SU-DHL-6 (cell line): ENCODE measurements at regions not wholly inside any gene's neighbourhood (a gene's known extent, or its start where the extent isn't known, plus 50 kb on each side); places are given as distances from the start of the nearest gene placed in this dataset.

ENCODE experiments used
- H2AFZ ChIP-seq: fragments of 200-600 bp; sonication (generic); 2 replicates; pipeline ENCODE4 v1.6.1; 2014; ENCODE audit warnings: low read depth, mild to moderate bottlenecking, moderate library complexity, mixed read lengths, antibody characterized with exemption, low read length; ENCODE audit not compliant: severe bottlenecking
- H3F3A ChIP-seq: fragments of 200-600 bp; shearing (Covaris generic); 2 replicates; pipeline ENCODE4 v1.6.0; 2016; ENCODE audit warnings: antibody characterized with exemption, mild to moderate bottlenecking; ENCODE audit not compliant: insufficient read depth
- H3K27ac ChIP-seq: fragments of 200-600 bp; sonication (generic); 2 replicates; pipeline ENCODE4 v1.5.1; 2016; ENCODE audit warnings: low read depth, mild to moderate bottlenecking, low read length, moderate library complexity, mixed read lengths
- H3K27me3 ChIP-seq: fragments of 200-600 bp; sonication (generic), shearing (Covaris generic); 2 replicates; pipeline ENCODE4 v1.6.0; 2014; ENCODE audit warnings: mild to moderate bottlenecking, low read length
- H3K36me3 ChIP-seq: fragments of 200-600 bp; sonication (generic); 2 replicates; pipeline ENCODE4 v1.6.1; 2014; ENCODE audit warnings: mild to moderate bottlenecking, low read length, mixed read lengths
- H3K4me2 ChIP-seq: fragments of 300-600, 200-600 bp; shearing (Covaris generic), sonication (generic); 2 replicates; pipeline ENCODE4 v1.6.0; 2014; ENCODE audit warnings: low read length, low read depth, mild to moderate bottlenecking; ENCODE audit not compliant: poor library complexity, severe bottlenecking
- H3K4me3 ChIP-seq: fragments of 200-600 bp; sonication (generic); 2 replicates; pipeline ENCODE4 v1.5.1; 2014; ENCODE audit warnings: antibody characterized with exemption, low read length, mild to moderate bottlenecking, mixed read lengths; ENCODE audit not compliant: insufficient read depth, poor library complexity, severe bottlenecking
- H3K79me2 ChIP-seq: fragments of 200-600 bp; sonication (generic); 2 replicates; pipeline ENCODE4 v1.6.1; 2014; ENCODE audit warnings: mild to moderate bottlenecking, low read length, moderate library complexity; ENCODE audit not compliant: insufficient read depth
- H3K9ac ChIP-seq: fragments of 200-600 bp; sonication (generic); 2 replicates; pipeline ENCODE4 v1.7.0; 2014; ENCODE audit warnings: mild to moderate bottlenecking, low read length
- H3K9me2 ChIP-seq: fragments of 200-600 bp; sonication (generic); replicated peaks from 2 replicates; pipeline ENCODE4 v1.6.1; 2014; ENCODE audit warnings: low read length; ENCODE audit not compliant: insufficient read depth
- H3K9me3 ChIP-seq: fragments of 200-600 bp; sonication (generic); 2 replicates; pipeline ENCODE4 v1.6.1; 2014; ENCODE audit warnings: low read length, mixed read lengths; ENCODE audit not compliant: insufficient read depth
- H4K20me1 ChIP-seq: fragments of 200-600 bp; sonication (generic); 2 replicates; pipeline ENCODE4 v1.6.1; 2014; ENCODE audit warnings: low read depth, mild to moderate bottlenecking, antibody characterized with exemption, low read length, moderate library complexity, mixed read lengths
- EZH2phosphoT487 ChIP-seq: fragments of 200-600 bp; sonication (generic), shearing (Covaris generic); conservative IDR thresholded peaks from 2 replicates; pipeline ENCODE4 v1.6.1; 2018; ENCODE audit warnings: mild to moderate bottlenecking, antibody characterized with exemption, low read length, moderate library complexity, mixed read lengths
- TF ChIP-seq, protein P1 (sequence below): fragments of 200-600 bp; sonication (generic); IDR thresholded peaks from one replicate; pipeline ENCODE4 v1.5.1; 2017; ENCODE audit warnings: antibody characterized with exemption, mild to moderate bottlenecking, low read length, moderate library complexity; ENCODE audit not compliant: insufficient read depth, poor library complexity, severe bottlenecking

DNA sequence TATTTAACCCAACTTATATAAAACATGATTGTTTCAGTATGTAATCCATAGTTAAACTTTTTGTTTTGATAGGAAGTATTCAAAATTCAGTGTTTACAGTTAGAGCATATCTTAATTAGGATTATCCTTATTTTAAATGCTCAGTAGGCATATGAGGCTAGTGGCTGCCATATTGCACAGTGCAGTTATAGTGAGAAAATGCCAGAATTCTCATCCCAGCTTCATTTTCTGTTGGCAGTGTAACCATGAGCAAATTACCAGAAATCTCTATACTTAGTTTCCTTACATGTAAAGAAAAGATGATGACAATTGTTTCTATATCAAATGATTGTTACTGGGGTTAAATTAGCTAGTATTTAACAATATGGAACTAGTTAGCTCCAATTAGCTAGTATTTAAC lies 265.8 kb downstream of the ARAP2 start:
- H3K9ac ChIP-seq: no peak overlapping the region
- H3K27ac ChIP-seq: no peak overlapping the region
- H3F3A ChIP-seq: no peaks in the 10 kb centered on the region
- no peaks in the 10 kb centered on the region for H3K9me3 ChIP-seq
- H3K27me3 ChIP-seq: no peaks in the 10 kb centered on the region
- TF ChIP-seq, protein P1, sequence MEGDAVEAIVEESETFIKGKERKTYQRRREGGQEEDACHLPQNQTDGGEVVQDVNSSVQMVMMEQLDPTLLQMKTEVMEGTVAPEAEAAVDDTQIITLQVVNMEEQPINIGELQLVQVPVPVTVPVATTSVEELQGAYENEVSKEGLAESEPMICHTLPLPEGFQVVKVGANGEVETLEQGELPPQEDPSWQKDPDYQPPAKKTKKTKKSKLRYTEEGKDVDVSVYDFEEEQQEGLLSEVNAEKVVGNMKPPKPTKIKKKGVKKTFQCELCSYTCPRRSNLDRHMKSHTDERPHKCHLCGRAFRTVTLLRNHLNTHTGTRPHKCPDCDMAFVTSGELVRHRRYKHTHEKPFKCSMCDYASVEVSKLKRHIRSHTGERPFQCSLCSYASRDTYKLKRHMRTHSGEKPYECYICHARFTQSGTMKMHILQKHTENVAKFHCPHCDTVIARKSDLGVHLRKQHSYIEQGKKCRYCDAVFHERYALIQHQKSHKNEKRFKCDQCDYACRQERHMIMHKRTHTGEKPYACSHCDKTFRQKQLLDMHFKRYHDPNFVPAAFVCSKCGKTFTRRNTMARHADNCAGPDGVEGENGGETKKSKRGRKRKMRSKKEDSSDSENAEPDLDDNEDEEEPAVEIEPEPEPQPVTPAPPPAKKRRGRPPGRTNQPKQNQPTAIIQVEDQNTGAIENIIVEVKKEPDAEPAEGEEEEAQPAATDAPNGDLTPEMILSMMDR: no peak
- TF ChIP-seq EZH2phosphoT487: no peak
- H3K36me3 ChIP-seq: no peaks in the 10 kb centered on the region
- no peaks in the 10 kb centered on the region for H4K20me1 ChIP-seq
- H3K9me2 ChIP-seq: no peaks in the 10 kb centered on the region
- no peaks in the 10 kb centered on the region for H3K79me2 ChIP-seq
- H3K4me2 ChIP-seq: no peak overlapping the region
- no peak overlapping the region for H2AFZ ChIP-seq
- H3K4me3 ChIP-seq: no peak overlapping the region

GRCh38 chr4:35982318-35982717 lies 262.0 kb downstream of the ARAP2 start:
- no peak overlapping the region for H3K9ac ChIP-seq
- no peaks in the 10 kb centered on the region for H3K27me3 ChIP-seq
- H3K9me2 ChIP-seq: no peaks in the 10 kb centered on the region
- TF ChIP-seq, protein P1: no peak
- no peak for TF ChIP-seq EZH2phosphoT487
- no peaks in the 10 kb centered on the region for H3K36me3 ChIP-seq
- no peaks in the 10 kb centered on the region for H3K79me2 ChIP-seq
- H3K9me3 ChIP-seq: no peaks in the 10 kb centered on the region
- no peaks in the 10 kb centered on the region for H4K20me1 ChIP-seq
- no peak overlapping the region for H3K4me2 ChIP-seq
- no peak overlapping the region for H3K4me3 ChIP-seq
- H3K27ac ChIP-seq: no peak overlapping the region
- H2AFZ ChIP-seq: no peak overlapping the region
- H3F3A ChIP-seq: no peaks in the 10 kb centered on the region

DNA sequence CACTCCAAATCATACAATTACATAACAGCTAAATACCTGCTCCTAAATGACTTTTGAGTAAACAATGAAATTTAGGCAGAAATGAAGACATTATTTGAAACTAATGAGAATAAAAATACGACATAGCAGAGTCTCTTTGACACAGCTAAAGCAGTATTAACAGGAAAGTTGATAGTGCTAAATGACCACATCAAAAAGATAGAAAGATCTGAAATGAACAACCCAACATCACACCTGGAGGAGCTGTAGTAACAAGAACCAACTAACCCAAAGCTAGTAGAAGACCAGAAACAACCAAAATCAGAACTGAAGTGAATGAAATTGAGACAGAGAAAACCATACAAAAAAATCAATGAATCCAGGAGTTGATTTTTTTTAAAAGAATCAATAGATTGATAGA lies 257.8 kb downstream of the ARAP2 start:
- H3K9me2 ChIP-seq: no peaks in the 10 kb centered on the region
- no peak overlapping the region for H3K4me3 ChIP-seq
- H3K79me2 ChIP-seq: no peaks in the 10 kb centered on the region
- H3K9ac ChIP-seq: no peak overlapping the region
- no peak overlapping the region for H3K4me2 ChIP-seq
- no peaks in the 10 kb centered on the region for H4K20me1 ChIP-seq
- no peaks in the 10 kb centered on the region for H3F3A ChIP-seq
- TF ChIP-seq, protein P1: no peak
- TF ChIP-seq EZH2phosphoT487: no peak
- H3K36me3 ChIP-seq: no peaks in the 10 kb centered on the region
- no peaks in the 10 kb centered on the region for H3K27me3 ChIP-seq
- H3K9me3 ChIP-seq: no peaks in the 10 kb centered on the region
- H2AFZ ChIP-seq: no peak overlapping the region
- no peak overlapping the region for H3K27ac ChIP-seq

- H3K4me3 ChIP-seq: no peak overlapping the region
- no peaks in the 10 kb centered on the region for H3F3A ChIP-seq
- H3K36me3 ChIP-seq: no peaks in the 10 kb centered on the region
- no peaks in the 10 kb centered on the region for H4K20me1 ChIP-seq
- H3K9ac ChIP-seq: no peak overlapping the region
- H3K27ac ChIP-seq: no peak overlapping the region
- no peak overlapping the region for H2AFZ ChIP-seq
- TF ChIP-seq EZH2phosphoT487: no peak
- TF ChIP-seq, protein P1: no peak
- H3K79me2 ChIP-seq: no peaks in the 10 kb centered on the region
- H3K9me2 ChIP-seq: no peaks in the 10 kb centered on the region
- no peaks in the 10 kb centered on the region for H3K27me3 ChIP-seq
- H3K9me3 ChIP-seq: no peaks in the 10 kb centered on the region
- H3K4me2 ChIP-seq: no peak overlapping the region
Observed at GRCh38 chr4:35993606-35994005, 250.7 kb downstream of the ARAP2 start.
